ENCODE measurements at regions not wholly inside any gene's neighbourhood (a gene's known extent, or its start where the extent isn't known, plus 50 kb on each side); places are given as distances from the start of the nearest gene placed in this dataset.

- Histone ChIP-seq H2AFZ (replicated peaks) (no peak overlapping the region), H4K20me1 (ENCODE audit: low read depth) (no peaks in the 10 kb centered on the region), H3K4me3 (no peak overlapping the region), H3K27ac (no peak overlapping the region), H3K9ac (no peak overlapping the region), H3K36me3 (no peaks in the 10 kb centered on the region), H3K9me3 (ENCODE audit: low read depth) (no peaks in the 10 kb centered on the region), H3K79me2 (ENCODE audit: low read depth) (no peaks in the 10 kb centered on the region), H3F3A (ENCODE audit: low read depth) (no peaks in the 10 kb centered on the region), H3K4me1 (no peaks in the 10 kb centered on the region), H3K27me3 (no peaks in the 10 kb centered on the region), H3K4me2 (no peak overlapping the region)
- Mint-ChIP-seq H3K4me1 (no peaks in the 10 kb centered on the region), H3K27ac (no peak overlapping the region), H3K36me3 (no peaks in the 10 kb centered on the region), H3K4me3 (no peak overlapping the region), H3K27me3 (ENCODE audit: insufficient read depth, low read depth) (no peaks in the 10 kb centered on the region), H3K9me3 (peaks cover 3% of the 10 kb centered on the region)
- TF ChIP-seq EZH2 (IDR thresholded peaks at IDR 0.05), result no peak
- no peak for TF ChIP-seq CTCF (IDR thresholded peaks at IDR 0.05)
- no peak for TF ChIP-seq EZH2phosphoT487 (IDR thresholded peaks at IDR 0.05)
- DNase-seq (ENCODE audit: low spot score), result no peak
Observed at GRCh38 chr9:28528049-28528448, 954.8 kb upstream of the C9orf72 start.

GRCh38 chr9:28538132-28538531 lies 964.9 kb upstream of the C9orf72 start:
- no peak overlapping the region for H3K4me3 ChIP-seq
- DNase-seq (ENCODE audit: low spot score), result no peak
- TF ChIP-seq CTCF (IDR thresholded peaks at IDR 0.05) (no peak), EZH2phosphoT487 (IDR thresholded peaks at IDR 0.05) (no peak), EZH2 (IDR thresholded peaks at IDR 0.05) (no peak)
- no peaks in the 10 kb centered on the region for H3F3A ChIP-seq (ENCODE audit: low read depth)
- no peaks in the 10 kb centered on the region for H3K9me3 ChIP-seq (ENCODE audit: low read depth)
- Mint-ChIP-seq H3K27me3 (ENCODE audit: insufficient read depth, low read depth) (no peaks in the 10 kb centered on the region), H3K9me3 (no peaks in the 10 kb centered on the region), H3K36me3 (no peaks in the 10 kb centered on the region), H3K4me1 (no peaks in the 10 kb centered on the region), H3K4me3 (no peak overlapping the region), H3K27ac (no peak overlapping the region)
- H3K36me3 ChIP-seq, result no peaks in the 10 kb centered on the region
- H4K20me1 ChIP-seq (ENCODE audit: low read depth), result no peaks in the 10 kb centered on the region
- H3K4me1 ChIP-seq, result no peaks in the 10 kb centered on the region
- H3K27ac ChIP-seq, result no peak overlapping the region
- H2AFZ ChIP-seq (replicated peaks), result no peak overlapping the region
- no peak overlapping the region for H3K4me2 ChIP-seq
- H3K79me2 ChIP-seq (ENCODE audit: low read depth), result no peaks in the 10 kb centered on the region
- no peaks in the 10 kb centered on the region for H3K27me3 ChIP-seq
- no peak overlapping the region for H3K9ac ChIP-seq

- H3K4me2 ChIP-seq, result no peak overlapping the region
- no peak overlapping the region for H3K27ac ChIP-seq
- Mint-ChIP-seq H3K9me3 (no peaks in the 10 kb centered on the region), H3K27me3 (ENCODE audit: insufficient read depth, low read depth) (no peaks in the 10 kb centered on the region), H3K36me3 (no peaks in the 10 kb centered on the region), H3K4me1 (no peaks in the 10 kb centered on the region), H3K4me3 (no peak overlapping the region), H3K27ac (no peak overlapping the region)
- no peaks in the 10 kb centered on the region for H4K20me1 ChIP-seq (ENCODE audit: low read depth)
- H3K79me2 ChIP-seq (ENCODE audit: low read depth), result no peaks in the 10 kb centered on the region
- peak overlapping the region; percentile 7 for H2AFZ ChIP-seq (replicated peaks)
- H3K36me3 ChIP-seq, result no peaks in the 10 kb centered on the region
- H3K27me3 ChIP-seq, result no peaks in the 10 kb centered on the region
- H3F3A ChIP-seq (ENCODE audit: low read depth), result no peaks in the 10 kb centered on the region
- no peak overlapping the region for H3K9ac ChIP-seq
- no peak for TF ChIP-seq EZH2phosphoT487 (IDR thresholded peaks at IDR 0.05)
- no peak for TF ChIP-seq CTCF (IDR thresholded peaks at IDR 0.05)
- TF ChIP-seq EZH2 (IDR thresholded peaks at IDR 0.05), result no peak
- DNase-seq (ENCODE audit: low spot score), result no peak
- no peaks in the 10 kb centered on the region for H3K9me3 ChIP-seq (ENCODE audit: low read depth)
- no peaks in the 10 kb centered on the region for H3K4me1 ChIP-seq
- H3K4me3 ChIP-seq, result no peak overlapping the region
Observed at GRCh38 chr9:28539434-28540070, 966.3 kb upstream of the C9orf72 start.

All from neural progenitor cell (in vitro differentiated cells).